Skeletal muscle cell (primary cell): ENCODE measurements at regions not wholly inside any gene's neighbourhood (a gene's known extent, or its start where the extent isn't known, plus 50 kb on each side); places are given as distances from the start of the nearest gene placed in this dataset.
"Not testable (repeated sequence)": the region's sequence is repeated elsewhere in the genome, so short reads cannot be mapped to it uniquely, and the experiment has no call there.

Experiments used
- DNase-seq: peaks from one replicate; pipeline ENCODE4 v3.0.0-alpha.2; 2010; ENCODE audit warnings: low read depth
- H3K4me3 ChIP-seq: 2 replicates; pipeline ENCODE4 v1.5.1; 2011; ENCODE audit warnings: low read depth, mild to moderate bottlenecking, control low read depth, low read length, moderate library complexity

- DNase-seq, H3K4me3 ChIP-seq: not testable (repeated sequence)
Observed at GRCh38 chr17:6373599-6373998, 61.3 kb downstream of the AIPL1 start.

DNA sequence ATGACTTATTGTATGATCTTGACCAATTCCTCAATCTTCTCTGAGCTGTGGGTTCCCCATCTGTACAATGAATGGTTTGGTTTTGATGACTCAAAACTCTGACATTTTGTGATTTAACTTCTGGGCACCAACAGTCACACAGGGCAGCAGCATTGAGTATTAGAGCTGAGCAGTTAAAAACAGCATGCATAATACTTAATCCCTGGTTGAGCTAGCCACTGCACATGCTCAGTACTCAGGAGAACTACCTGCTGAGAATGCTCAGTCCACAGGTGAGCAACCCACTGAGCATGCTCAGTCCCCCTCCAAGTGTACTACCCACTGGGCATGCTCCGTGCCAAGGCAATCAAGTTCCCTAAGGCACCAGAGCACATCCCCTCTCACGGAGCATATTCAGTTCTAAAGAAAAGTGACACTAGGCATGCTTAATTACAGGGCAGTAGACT, 68.7 kb downstream of the AIPL1 start:
- no peak for DNase-seq
- H3K4me3 ChIP-seq: no peak overlapping the region

DNA sequence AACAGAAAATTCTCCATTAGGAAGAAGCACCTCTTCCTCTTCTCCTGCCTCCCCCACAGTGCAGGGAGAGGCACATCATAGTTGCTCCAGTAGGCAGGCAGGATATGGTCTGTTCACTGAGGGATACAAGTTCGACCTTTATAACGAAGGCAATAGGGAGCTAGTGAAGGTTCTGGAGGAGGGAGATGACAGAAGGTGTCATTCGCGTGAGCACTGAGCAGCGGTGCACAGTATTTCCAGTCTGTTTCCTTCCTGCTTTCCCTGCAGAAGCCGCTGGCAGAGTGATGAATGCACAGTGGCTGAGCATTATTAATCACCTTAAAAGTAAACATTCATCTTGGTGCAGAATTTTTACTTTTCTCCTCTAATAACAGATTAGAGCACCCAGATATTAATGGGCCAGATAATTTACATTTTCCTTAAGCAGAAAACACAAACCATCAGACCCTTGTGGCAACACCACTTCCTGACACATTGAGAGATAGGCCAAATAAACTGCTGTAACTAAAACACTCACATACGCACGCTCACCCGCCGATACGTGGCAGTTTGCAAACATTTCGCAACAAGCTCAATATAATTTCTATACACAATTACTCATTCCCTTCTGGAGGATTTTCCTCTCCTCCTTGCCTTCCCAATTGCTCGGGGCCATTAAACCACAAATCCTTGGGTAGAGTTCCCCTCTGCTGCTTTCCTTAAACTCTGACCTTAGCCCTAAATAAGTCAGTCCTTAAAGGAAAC, 69.5 kb downstream of the AIPL1 start:
- DNase-seq: no peak
- no peak overlapping the region for H3K4me3 ChIP-seq

DNA sequence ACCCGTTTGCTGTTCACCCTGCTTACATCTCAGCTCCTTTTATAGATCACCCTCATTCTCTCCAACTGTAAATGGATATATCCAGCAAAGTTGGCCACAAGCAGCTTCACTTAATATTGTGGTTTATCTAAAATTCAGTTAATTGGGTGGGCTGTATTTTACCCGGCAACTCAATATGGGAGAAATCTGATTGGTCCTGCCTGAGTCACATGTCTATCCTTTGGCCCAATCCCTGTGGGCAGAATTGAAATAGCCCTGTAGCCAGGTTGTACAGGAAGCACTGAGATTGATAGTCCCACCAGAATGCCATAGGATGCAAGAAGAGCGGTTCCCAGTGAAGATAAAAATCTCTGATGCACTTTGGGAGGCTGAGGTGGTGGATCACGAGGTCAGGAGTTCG, 73.2 kb downstream of the AIPL1 start:
- DNase-seq: no peak
- no peak overlapping the region for H3K4me3 ChIP-seq

GRCh38 chr17:6358131-6358530, 76.8 kb downstream of the AIPL1 start:
- DNase-seq: no peak
- no peak overlapping the region for H3K4me3 ChIP-seq

DNA sequence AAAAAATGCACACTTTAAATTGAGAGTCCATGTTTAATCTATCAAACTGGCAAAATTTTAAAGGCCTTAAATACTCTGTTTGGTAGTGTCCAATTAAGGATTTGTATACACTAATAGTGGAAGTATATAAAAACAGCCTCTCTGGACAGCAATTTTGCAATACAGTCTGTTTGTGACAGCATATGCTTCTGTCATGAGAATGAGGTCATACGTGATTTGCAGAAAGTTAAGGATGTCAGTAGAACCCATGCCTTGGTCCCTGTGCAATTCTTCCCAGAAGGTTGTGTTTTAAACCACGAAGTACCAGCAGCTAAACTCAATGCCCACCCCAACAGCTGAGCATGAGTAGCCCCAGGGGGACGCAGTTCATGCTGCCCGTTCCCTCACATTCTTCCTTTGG, 78.4 kb downstream of the AIPL1 start:
- H3K4me3 ChIP-seq: no peak overlapping the region
- no peak for DNase-seq

DNA sequence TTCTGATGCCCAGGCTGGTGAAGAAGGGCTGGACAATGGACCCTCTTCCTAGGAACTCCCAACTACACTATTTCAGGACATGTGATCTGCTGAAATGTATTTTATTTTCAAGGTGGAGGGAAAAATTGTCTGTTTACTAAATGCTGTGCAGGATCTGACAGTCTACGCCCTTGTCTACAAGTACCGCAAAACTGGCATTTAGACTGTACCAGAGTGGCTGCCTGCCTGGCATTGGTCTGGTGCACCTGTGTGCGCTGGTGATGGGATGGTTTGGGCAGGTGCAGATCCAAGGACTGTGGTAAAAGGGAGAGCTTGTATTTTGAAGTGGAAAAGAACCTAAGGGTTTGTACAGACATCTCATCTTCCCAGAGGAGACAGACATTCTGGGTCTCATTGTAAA, 79.7 kb downstream of the AIPL1 start:
- no peak for DNase-seq
- no peak overlapping the region for H3K4me3 ChIP-seq

DNA sequence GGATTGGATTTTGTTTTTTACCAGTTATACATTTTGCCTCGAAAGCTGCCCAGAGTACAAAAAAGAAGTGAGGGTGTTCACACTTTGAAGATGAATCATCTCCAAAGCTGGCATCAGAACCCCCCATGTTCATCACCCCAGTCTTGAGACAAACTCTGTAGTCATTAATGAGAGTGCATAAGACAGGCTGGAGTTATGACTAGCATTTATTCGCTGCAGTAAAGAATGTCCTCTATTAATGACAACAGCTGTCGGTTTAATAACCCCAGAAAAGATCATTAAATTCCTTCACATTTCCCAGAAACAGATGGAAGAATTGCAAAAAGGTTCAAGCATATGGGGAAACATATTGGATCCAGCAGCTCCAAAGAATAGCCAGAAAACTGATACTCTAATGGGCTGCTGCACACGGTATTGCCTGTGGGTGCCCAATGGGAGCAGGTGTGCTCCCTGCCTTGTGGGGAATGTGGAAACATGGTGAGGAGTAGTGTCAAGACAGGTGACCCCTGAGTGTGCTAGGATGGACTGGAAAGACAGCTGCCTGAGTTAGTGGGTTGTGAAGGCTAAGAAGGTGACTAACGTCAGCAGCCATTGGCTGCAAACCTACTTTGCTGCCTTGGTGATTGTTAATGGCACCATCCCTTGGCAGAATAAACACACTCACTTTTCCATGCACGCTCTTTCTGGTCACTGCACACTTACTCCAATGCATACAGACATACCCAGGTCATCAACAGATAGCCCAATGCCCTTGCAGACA, 81.9 kb downstream of the AIPL1 start:
- no peak overlapping the region for H3K4me3 ChIP-seq
- no peak for DNase-seq

DNA sequence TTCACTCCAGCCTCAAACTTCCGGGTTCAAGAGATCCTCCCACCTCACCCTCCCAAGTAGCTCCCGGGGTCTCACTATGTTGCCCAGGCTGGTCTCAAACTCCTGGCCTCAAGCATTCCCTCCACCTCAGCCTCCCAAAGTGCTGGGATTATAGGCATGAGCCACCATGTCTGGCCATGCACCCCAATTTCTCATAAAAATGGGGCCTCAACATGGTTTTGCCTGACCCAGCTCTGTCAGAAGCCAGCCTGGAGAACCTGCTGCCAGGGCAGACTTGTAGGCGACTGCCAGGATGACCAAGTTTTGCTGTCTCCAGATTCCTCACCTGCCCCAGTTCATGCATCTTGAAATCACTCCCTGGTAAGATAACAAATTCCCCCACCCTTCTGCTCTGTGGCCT, 82.9 kb downstream of the AIPL1 start:
- DNase-seq: no peak
- H3K4me3 ChIP-seq: no peak overlapping the region

DNA sequence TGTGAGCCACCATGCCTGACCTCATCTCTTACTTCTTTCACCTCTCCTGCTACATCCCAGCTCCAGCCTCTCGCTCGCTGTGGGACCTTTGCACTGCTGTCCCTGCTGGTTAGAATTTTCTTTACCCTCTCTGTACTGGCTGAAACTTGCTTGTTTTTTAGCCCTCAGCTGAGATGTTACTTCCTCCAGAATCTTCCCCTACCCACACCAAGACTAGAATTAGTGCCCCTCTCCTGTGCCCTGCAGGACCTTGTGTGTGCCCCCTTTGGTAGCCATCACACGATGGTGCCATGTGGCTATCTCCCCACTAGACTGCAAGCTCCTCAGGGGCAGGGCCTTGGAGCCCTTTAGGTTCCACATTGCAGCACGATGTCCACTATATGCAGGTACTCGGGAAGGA, 84.1 kb downstream of the AIPL1 start:
- H3K4me3 ChIP-seq: no peak overlapping the region
- DNase-seq: no peak

- no peak for DNase-seq
- no peak overlapping the region for H3K4me3 ChIP-seq
Observed at GRCh38 chr17:6348891-6349290, 86.0 kb downstream of the AIPL1 start.

- H3K4me3 ChIP-seq: no peak overlapping the region
- no peak for DNase-seq
Observed at GRCh38 chr17:6347776-6348175, 87.1 kb downstream of the AIPL1 start.

DNA sequence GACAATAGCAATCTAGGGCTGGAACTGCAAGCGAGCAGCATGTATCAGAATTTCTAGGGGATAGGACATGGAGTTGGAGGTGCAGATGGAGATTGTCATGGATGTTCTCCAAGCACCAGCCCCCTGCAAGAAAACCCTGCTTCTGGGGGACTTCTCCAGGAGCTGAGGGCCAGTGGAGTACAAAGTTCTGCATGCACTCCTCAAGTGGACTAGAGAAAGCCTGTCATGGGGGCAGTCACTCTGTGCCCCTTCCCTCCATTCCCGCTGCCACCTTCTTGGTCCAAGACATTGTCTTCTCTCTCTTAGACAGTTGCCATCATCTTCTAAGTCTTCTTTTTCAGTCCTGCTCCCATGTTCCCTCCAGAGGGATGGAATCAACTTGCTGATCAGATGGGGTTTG, 87.9 kb downstream of the AIPL1 start:
- H3K4me3 ChIP-seq: no peak overlapping the region
- no peak for DNase-seq

- DNase-seq: no peak
- H3K4me3 ChIP-seq: no peak overlapping the region
Observed at GRCh38 chr17:6346156-6346786, 88.7 kb downstream of the AIPL1 start.

DNA sequence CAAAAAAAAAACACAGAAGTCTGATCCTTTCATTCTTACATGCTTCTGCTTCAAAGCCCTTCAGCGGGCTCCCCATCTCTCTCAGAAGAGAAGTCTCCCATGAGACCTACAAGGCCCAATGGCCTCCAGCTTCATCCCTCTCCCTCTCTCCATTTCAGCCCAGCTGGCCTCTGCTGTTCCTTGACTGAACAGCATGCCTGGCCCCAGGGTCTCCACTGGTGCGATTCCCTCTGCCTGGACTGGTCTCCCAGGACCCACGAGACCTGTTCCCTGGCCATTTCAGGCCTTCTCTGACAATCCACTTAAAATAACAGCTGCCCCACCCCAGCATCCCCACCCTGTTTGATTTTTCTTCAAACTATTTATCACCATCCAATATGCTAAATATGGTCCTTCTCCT, 91.2 kb downstream of the AIPL1 start:
- DNase-seq: no peak
- no peak overlapping the region for H3K4me3 ChIP-seq

GRCh38 chr17:6343191-6343590, 91.7 kb downstream of the AIPL1 start:
- H3K4me3 ChIP-seq: no peak overlapping the region

GRCh38 chr17:6340708-6341107, 94.2 kb downstream of the AIPL1 start:
- H3K4me3 ChIP-seq: no peak overlapping the region
- no peak for DNase-seq

More at GRCh38 chr17:6343191-6343590, 91.7 kb downstream of the AIPL1 start:
- DNase-seq: no peak

DNA sequence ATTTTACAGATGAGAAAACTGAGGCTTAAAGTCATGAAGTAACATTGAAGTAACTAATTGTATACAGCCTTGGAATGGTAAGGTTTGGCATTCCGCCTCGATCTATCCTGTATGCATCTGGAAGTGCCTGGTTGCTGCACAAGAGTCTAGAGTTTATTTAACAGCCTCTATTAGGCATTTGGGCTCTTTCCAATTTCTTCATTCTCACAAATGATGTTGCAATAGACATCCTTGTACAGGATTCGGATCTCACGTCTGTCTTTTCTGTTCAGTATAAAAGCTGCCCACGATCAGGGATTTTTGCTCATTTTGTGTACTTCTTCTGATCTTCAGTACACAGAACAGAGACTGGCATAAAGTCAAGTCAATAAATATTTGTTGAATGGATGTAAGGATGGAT, 100.5 kb downstream of the AIPL1 start:
- DNase-seq: no peak
- no peak overlapping the region for H3K4me3 ChIP-seq

GRCh38 chr17:6330936-6331335, 104.0 kb downstream of the AIPL1 start:
- no peak for DNase-seq
- no peak overlapping the region for H3K4me3 ChIP-seq

- DNase-seq: no peak
Observed at GRCh38 chr17:6328279-6328678, 106.6 kb downstream of the AIPL1 start.

DNA sequence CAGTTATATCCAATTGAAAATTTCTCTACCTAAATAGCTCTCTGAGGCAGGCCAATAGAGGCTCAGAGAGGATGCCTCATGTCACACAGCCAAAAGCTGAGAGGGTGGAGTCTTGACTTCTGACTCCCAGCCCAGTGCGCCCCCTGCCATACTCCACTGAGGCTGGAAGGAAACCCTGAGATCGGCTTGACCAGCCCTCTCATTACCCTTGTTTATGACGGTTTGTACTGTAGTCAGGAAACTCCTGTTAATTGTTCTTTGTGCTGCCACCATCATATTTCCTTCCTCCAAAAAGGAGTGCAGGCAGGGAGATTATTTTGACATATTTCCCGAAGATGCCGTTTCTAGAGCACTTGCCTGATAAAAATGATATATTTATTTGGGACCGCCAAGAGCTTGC, 107.9 kb downstream of the AIPL1 start:
- H3K4me3 ChIP-seq: no peak overlapping the region
- DNase-seq: no peak

More at GRCh38 chr17:6328279-6328678, 106.6 kb downstream of the AIPL1 start:
- no peak overlapping the region for H3K4me3 ChIP-seq
